ENCODE measurements at regions not wholly inside any gene's neighbourhood (a gene's known extent, or its start where the extent isn't known, plus 50 kb on each side); places are given as distances from the start of the nearest gene placed in this dataset.

- H3K4me3 ChIP-seq (replicated peaks in 1 of 4; ENCODE audit: control extremely low read depth in 1 of 4, insufficient read depth in 1 of 4, low read depth in 3 of 4, low read length in 4 of 4), result no peak overlapping the region
- no peak overlapping the region for H2AFZ ChIP-seq (ENCODE audit: low read length)
- H3K27ac ChIP-seq (ENCODE audit: insufficient read depth, low read length), result no peak overlapping the region
Observed at GRCh38 chr4:78704317-78704716, 71.8 kb upstream of the BMP2K start.

GRCh38 chr4:78704981-78705683 is 71.0 kb upstream of the BMP2K start:
- no peak overlapping the region for H3K9ac ChIP-seq (ENCODE audit: insufficient read depth, low read length)
- H3K36me3 ChIP-seq (ENCODE audit: control insufficient read depth, insufficient read depth, low read length), result no peaks in the 10 kb centered on the region
- no peak overlapping the region for H3K27ac ChIP-seq (ENCODE audit: insufficient read depth, low read length)
- no peaks in the 10 kb centered on the region for H3K27me3 ChIP-seq (ENCODE audit: control insufficient read depth, insufficient read depth, low read length)
- H3K4me1 ChIP-seq (ENCODE audit: control insufficient read depth, extremely low read depth, insufficient read depth, low read length), result no peaks in the 10 kb centered on the region
- TF ChIP-seq EZH2 (IDR thresholded peaks at IDR 0.05; ENCODE audit: low read length, missing control alignments), result no peak
- TF ChIP-seq CTCF (conservative IDR thresholded peaks at IDR 0.05 in 1 of 2, IDR thresholded peaks at IDR 0.05 in 1 of 2; ENCODE audit: low read depth in 1 of 2, low read length in 2 of 2), result no peak
- no peak overlapping the region for H2AFZ ChIP-seq (ENCODE audit: low read length)
- H3K79me2 ChIP-seq (ENCODE audit: control insufficient read depth, insufficient read depth, low read length), result no peaks in the 10 kb centered on the region
- H3K4me2 ChIP-seq (ENCODE audit: extremely low read depth, insufficient read depth, low read length), result no peak overlapping the region
- H3K9me3 ChIP-seq (ENCODE audit: control insufficient read depth, insufficient read depth, low read depth, low read length), result no peaks in the 10 kb centered on the region
- no peak overlapping the region for H3K4me3 ChIP-seq (replicated peaks in 1 of 4; ENCODE audit: control extremely low read depth in 1 of 4, insufficient read depth in 1 of 4, low read depth in 3 of 4, low read length in 4 of 4)
- peak; percentile 78 to 80 for DNase-seq (ENCODE audit: low read depth in 2 of 2)
- no peaks in the 10 kb centered on the region for H4K20me1 ChIP-seq (ENCODE audit: control insufficient read depth, extremely low read depth, insufficient read depth, low read length)

More at GRCh38 chr4:78704317-78704716, 71.8 kb upstream of the BMP2K start:
- Histone ChIP-seq H3K9ac (ENCODE audit: insufficient read depth, low read length) (no peak overlapping the region), H3K4me1 (ENCODE audit: control insufficient read depth, extremely low read depth, insufficient read depth, low read length) (no peaks in the 10 kb centered on the region), H3K9me3 (ENCODE audit: control insufficient read depth, insufficient read depth, low read depth, low read length) (no peaks in the 10 kb centered on the region), H3K4me2 (ENCODE audit: extremely low read depth, insufficient read depth, low read length) (no peak overlapping the region), H3K27me3 (ENCODE audit: control insufficient read depth, insufficient read depth, low read length) (no peaks in the 10 kb centered on the region), H4K20me1 (ENCODE audit: control insufficient read depth, extremely low read depth, insufficient read depth, low read length) (no peaks in the 10 kb centered on the region), H3K79me2 (ENCODE audit: control insufficient read depth, insufficient read depth, low read length) (no peaks in the 10 kb centered on the region), H3K36me3 (ENCODE audit: control insufficient read depth, insufficient read depth, low read length) (no peaks in the 10 kb centered on the region)
- TF ChIP-seq CTCF (conservative IDR thresholded peaks at IDR 0.05 in 1 of 2, IDR thresholded peaks at IDR 0.05 in 1 of 2; ENCODE audit: low read depth in 1 of 2, low read length in 2 of 2) (no peak), EZH2 (IDR thresholded peaks at IDR 0.05; ENCODE audit: low read length, missing control alignments) (no peak)
- DNase-seq (ENCODE audit: low read depth in 2 of 2), result no peak

- TF ChIP-seq EZH2 (IDR thresholded peaks at IDR 0.05; ENCODE audit: low read length, missing control alignments) (no peak), CTCF (conservative IDR thresholded peaks at IDR 0.05 in 1 of 2, IDR thresholded peaks at IDR 0.05 in 1 of 2; ENCODE audit: low read depth in 1 of 2, low read length in 2 of 2) (no peak)
- peak in 1 of 2 donors; percentile 19 for DNase-seq (ENCODE audit: low read depth in 2 of 2)
Observed at GRCh38 chr4:78706302-78706701, 69.8 kb upstream of the BMP2K start.

More at GRCh38 chr4:78706302-78706701, 69.8 kb upstream of the BMP2K start:
- Histone ChIP-seq H3K4me2 (ENCODE audit: extremely low read depth, insufficient read depth, low read length) (no peak overlapping the region), H3K27ac (ENCODE audit: insufficient read depth, low read length) (no peak overlapping the region), H3K36me3 (ENCODE audit: control insufficient read depth, insufficient read depth, low read length) (no peaks in the 10 kb centered on the region), H2AFZ (ENCODE audit: low read length) (no peak overlapping the region), H4K20me1 (ENCODE audit: control insufficient read depth, extremely low read depth, insufficient read depth, low read length) (no peaks in the 10 kb centered on the region), H3K27me3 (ENCODE audit: control insufficient read depth, insufficient read depth, low read length) (no peaks in the 10 kb centered on the region), H3K4me1 (ENCODE audit: control insufficient read depth, extremely low read depth, insufficient read depth, low read length) (no peaks in the 10 kb centered on the region), H3K4me3 (replicated peaks in 1 of 4; ENCODE audit: control extremely low read depth in 1 of 4, insufficient read depth in 1 of 4, low read depth in 3 of 4, low read length in 4 of 4) (no peak overlapping the region), H3K9ac (ENCODE audit: insufficient read depth, low read length) (no peak overlapping the region), H3K9me3 (ENCODE audit: control insufficient read depth, insufficient read depth, low read depth, low read length) (no peaks in the 10 kb centered on the region), H3K79me2 (ENCODE audit: control insufficient read depth, insufficient read depth, low read length) (no peaks in the 10 kb centered on the region)

Data from fibroblast of lung (primary cell).